GM12891 (cell line): ENCODE measurements at regions not wholly inside any gene's neighbourhood (a gene's known extent, or its start where the extent isn't known, plus 50 kb on each side); places are given as distances from the start of the nearest gene placed in this dataset.

ENCODE experiments used
- DNase-seq: peaks from one replicate; pipeline ENCODE4 v3.0.0; 2011; ENCODE audit warnings: low spot score; ENCODE audit not compliant: insufficient read length
- FAIRE-seq: peaks from 2 replicates; lab custom pipeline; 2011; peaks lifted over from hg19 to GRCh38; lab: Jason Lieb, UNC
- PAX5 ChIP-seq: IDR thresholded peaks from 2 replicates; pipeline ENCODE4 v1.6.1; 2011; ENCODE audit warnings: low read length, moderate library complexity, mild to moderate bottlenecking; ENCODE audit not compliant: insufficient read depth, severe bottlenecking
- POLR2A ChIP-seq: IDR thresholded peaks from 2 replicates; pipeline ENCODE4 v1.6.1; 2011; ENCODE audit warnings: low read depth, low read length, control low read depth
- POLR2AphosphoS5 ChIP-seq: IDR thresholded peaks from 2 replicates; pipeline ENCODE4 v1.6.1; 2011; ENCODE audit warnings: low read depth, low read length, control low read depth
- POU2F2 ChIP-seq: IDR thresholded peaks from 2 replicates; pipeline ENCODE4 v1.6.1; 2011; ENCODE audit warnings: low read depth, mild to moderate bottlenecking, control low read depth, low read length, moderate library complexity
- SPI1 ChIP-seq: IDR thresholded peaks from 2 replicates; pipeline ENCODE4 v1.6.1; 2011; ENCODE audit warnings: low read depth, low read length, control low read depth
- TAF1 ChIP-seq: IDR thresholded peaks from 2 replicates; pipeline ENCODE4 v1.6.1; 2011; ENCODE audit warnings: low read depth, low read length, control low read depth

DNA sequence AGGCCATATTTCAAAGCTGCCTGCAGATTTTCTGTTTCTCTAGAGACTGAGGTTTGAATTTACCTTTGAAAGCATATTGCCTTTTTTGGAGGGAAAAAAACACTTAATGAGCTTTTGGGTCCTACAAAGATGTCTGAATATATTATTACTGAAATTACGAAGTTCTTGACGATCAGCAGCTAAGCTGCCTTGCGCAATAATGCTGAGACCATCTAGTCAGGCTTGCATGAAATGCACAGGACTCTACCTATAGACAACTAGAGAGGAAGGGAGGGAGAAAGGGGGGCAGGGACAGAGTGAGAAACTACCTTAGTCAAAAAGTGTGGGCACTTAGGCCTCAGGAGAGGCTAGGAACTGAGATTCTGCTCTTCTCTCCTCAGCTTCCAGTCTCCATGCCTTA, 175.9 kb upstream of the KIF2A start:
- TF ChIP-seq SPI1 (no peak), PAX5 (no peak), TAF1 (no peak), POU2F2 (no peak), POLR2A (no peak), POLR2AphosphoS5 (no peak)
- no peak for FAIRE-seq
- no peak for DNase-seq

DNA sequence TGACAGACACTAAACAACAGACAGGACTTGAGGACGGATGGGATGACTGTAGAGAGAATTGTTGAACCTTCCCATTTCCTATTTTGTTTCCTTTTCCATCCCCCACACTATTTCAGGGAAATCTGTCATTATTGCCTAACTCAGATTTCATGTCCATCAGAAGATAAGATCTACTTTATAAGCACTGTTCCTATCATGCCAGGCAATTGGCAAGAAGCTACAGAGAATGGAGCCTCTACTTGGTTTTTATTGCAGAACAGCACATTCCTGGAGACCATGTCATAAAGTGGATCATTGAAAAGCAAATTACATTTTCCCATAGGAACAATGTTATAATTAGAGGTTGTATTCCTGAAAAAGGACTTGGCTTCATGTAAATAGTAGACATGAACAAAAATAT, 173.7 kb upstream of the KIF2A start:
- DNase-seq (no peak), FAIRE-seq (no peak)
- TF ChIP-seq PAX5 (no peak), POU2F2 (no peak), TAF1 (no peak), SPI1 (no peak), POLR2AphosphoS5 (no peak), POLR2A (no peak)

DNA sequence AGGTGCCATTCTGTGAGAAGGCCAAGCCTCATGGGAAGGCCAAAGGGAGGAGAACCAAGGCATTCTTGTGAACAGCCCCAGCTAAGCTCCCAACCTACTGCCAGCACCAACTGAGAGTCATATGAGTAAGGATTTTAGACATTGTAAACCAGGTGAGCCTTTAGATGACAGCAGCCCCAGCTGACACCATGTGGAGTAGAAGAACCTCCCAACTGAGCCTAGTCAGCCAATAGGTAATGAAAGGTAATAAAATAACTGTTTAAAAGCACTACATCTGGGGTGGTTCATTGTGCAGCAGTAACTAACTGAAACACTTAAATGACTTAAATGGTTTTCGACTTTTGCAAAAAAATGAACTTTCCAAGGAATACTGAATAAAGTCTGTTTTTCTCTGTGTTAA, 172.6 kb upstream of the KIF2A start:
- TF ChIP-seq PAX5 (no peak), POLR2AphosphoS5 (no peak), SPI1 (no peak), POU2F2 (no peak), POLR2A (no peak), TAF1 (no peak)
- DNase-seq (no peak), FAIRE-seq (no peak)

DNA sequence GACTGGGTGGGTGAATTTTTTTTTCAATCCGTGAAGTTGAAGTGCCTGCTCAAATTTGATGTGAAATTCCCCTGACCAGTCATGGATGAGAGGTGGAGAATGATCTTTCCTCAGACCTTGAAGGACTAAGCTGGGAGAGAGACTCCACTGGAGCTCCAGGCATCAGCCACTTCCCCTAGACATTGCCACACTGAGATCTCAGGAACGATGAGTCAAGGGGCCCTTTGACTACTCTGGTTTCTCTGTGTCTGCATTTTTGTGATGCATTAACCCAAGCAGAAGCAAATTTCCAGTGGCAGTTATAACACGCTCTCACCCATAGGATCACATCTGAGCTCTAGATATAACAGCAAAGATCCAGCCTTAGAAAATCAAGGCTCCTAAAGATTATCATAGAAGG, 171.2 kb upstream of the KIF2A start:
- TF ChIP-seq TAF1 = no peak
- no peak for TF ChIP-seq POLR2A
- no peak for TF ChIP-seq SPI1
- TF ChIP-seq POLR2AphosphoS5 = no peak
- TF ChIP-seq PAX5 = no peak
- no peak for TF ChIP-seq POU2F2
- DNase-seq (no peak), FAIRE-seq (no peak)

DNA sequence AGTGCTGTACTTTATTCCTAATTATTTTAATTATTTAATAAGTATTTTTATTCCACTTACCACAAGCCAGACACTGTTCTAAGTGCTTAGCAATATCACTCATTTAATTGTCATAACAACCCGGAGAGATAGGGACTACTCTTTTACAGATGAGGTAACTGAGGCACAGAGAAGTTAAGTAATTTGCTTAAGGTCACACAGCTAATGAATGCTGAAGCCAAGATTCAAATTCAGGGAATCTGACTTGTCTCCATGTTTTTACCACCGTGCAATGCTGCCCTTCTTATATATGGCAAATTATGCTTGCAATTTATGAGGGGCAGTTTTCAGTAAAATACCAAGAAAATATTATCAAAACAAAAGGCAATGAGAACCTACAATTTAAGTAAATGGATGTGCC, 168.4 kb upstream of the KIF2A start:
- FAIRE-seq = no peak
- TF ChIP-seq POLR2AphosphoS5 = no peak
- TF ChIP-seq POU2F2 = no peak
- TF ChIP-seq POLR2A = no peak
- no peak for TF ChIP-seq PAX5
- no peak for TF ChIP-seq SPI1
- TF ChIP-seq TAF1 = no peak

DNA sequence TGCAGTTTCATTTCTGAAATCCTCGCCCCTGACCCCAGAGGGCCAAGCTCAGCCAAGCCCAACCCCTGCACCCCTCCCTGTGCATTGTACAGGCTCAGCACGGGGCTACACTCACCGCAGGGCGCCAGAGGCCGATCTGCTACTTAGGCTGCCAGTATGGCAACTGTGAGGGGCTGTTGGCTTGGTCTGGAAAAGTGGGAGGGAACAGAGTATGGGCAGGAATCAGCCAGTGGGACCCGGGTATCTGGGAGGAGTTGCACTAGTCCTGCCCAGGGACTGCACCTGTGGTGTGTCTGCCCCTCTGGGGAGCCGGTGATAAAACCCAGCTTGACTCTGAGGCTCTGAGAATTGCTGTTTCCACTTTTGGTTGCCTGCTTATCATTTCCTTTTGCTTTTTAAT, 167.4 kb upstream of the KIF2A start:
- DNase-seq (no peak), FAIRE-seq (no peak)
- TF ChIP-seq POU2F2 (no peak), POLR2A (no peak), TAF1 (no peak), PAX5 (no peak), SPI1 (no peak), POLR2AphosphoS5 (no peak)

More for the DNA sequence above, 168.4 kb upstream of the KIF2A start:
- DNase-seq = no peak

DNA sequence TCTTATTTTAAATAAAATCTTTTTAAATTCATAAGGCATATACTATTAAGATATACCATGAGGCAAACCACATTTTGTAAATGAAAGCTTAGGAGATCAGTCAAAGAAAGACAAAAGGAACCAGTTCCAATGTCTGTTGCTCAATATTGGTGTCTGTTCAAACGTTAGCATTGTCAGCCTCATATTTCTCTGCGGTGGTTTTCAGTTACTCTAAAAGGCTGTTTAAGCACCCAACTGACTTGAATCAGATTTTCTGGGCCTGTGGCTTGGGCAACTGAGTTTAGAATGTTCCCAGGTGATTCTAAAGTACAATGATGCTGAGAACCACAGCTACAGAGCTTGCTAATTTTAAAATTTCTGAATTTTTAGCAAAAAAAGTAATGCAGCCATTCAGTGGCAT, 166.3 kb upstream of the KIF2A start:
- TF ChIP-seq POLR2AphosphoS5 (no peak), PAX5 (no peak), TAF1 (no peak), SPI1 (no peak), POU2F2 (no peak), POLR2A (no peak)
- no peak for DNase-seq

DNA sequence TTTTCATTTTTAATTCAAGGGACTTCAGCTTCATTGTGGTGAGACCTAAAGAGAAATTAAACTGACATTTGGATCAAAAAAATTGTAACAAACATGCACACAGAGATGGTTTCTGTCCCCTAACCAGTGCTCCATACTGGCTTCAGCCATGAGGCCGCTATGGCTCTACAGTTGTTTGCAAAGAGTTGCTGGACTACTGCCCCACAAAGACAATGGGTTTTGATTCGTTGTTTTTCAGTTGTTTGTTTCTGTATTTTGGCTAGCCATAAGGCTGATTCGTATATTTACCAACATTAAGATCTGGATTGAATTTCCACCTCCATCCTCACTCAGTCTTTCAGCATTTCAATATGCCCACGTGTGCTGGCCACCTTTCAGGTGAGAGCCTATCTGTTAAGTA, 163.7 kb upstream of the KIF2A start:
- no peak for TF ChIP-seq SPI1
- no peak for TF ChIP-seq POLR2AphosphoS5
- no peak for TF ChIP-seq TAF1
- TF ChIP-seq POLR2A = no peak
- no peak for TF ChIP-seq PAX5
- DNase-seq (no peak), FAIRE-seq (no peak)

More for the DNA sequence above, 166.3 kb upstream of the KIF2A start:
- FAIRE-seq = no peak

DNA sequence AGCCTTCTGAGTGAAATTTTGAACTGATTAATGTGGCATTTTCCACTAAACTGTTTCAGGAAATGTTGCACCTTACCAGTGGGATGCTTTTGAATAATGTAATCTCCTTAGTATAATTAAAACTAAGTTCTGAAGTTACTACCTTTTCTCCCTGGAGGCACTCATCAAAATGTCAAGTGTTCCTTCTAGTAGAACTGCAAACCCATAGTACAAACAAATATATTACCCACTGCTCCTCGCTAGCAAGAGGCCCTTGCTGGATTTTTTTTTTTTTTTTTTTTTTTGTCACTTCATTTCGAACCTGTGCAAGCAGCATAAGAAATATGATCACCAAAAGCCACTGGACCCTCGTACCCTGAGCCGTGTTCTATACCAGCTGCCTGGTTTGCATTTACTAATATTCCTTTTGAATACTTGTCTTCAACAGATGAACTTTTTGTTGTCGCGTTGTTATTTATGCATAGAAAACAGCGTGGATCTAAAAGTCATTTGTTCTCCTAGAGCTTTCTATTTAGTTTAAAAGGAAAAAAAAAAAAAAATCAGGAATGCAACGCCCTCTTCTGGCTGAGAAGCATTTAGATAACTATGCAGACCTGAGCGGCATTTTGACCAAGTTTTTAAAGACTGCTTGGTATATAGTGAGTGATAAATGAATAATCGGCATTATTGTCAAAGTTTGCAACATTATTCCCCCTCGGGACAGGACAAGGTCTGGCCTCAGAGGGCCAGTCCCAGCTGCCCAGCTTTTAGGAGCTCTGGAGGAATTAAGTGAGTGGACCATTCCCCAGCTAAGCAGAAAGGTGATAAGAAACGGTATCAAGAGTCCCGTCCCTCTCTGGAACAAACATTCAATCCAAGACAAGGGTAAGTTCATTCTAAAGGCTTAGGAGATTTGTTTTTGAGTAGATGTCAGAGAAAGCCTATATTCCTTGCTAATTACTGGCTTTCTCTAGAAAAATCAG, 162.5 kb upstream of the KIF2A start:
- TF ChIP-seq SPI1 (no peak), POU2F2 (no peak), POLR2A (no peak), POLR2AphosphoS5 (no peak), PAX5 (no peak), TAF1 (no peak)
- FAIRE-seq (no peak), DNase-seq (no peak)

DNA sequence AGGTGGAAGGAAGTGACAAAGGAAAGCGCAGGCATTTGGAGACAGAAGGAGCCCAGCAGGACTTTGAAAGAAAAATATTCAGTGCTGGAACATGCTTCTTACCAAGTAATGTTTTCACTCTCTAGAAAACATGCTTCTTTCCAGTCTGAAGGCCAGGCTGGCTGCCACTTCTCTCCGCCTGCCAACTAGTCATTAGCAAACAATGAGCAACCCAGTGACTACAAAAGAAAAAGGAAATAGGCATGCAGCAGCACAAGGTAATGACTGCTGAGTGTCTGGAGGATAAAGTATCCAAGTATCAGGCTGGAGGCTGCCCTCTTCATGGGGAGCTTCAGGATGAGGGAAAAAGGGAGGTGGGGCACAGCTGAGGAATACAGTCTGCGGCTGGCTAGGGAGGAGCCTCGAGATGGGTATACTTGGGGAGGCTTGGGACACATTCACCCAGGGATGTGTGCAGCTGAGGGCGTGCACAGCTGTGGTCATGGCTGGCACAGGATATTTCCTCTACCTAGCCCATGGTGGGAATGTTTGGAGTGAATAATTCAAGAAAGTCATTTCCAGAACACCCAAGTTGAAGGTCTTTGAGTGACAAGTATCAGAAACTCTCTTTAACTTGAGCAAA, 161.5 kb upstream of the KIF2A start:
- DNase-seq = no peak
- TF ChIP-seq PAX5 (no peak), POLR2AphosphoS5 (no peak), POLR2A (no peak), SPI1 (no peak), POU2F2 (no peak), TAF1 (no peak)
- FAIRE-seq = no peak
